ENCODE measurements at regions not wholly inside any gene's neighbourhood (a gene's known extent, or its start where the extent isn't known, plus 50 kb on each side); places are given as distances from the start of the nearest gene placed in this dataset.

- TF ChIP-seq HNF1A (IDR thresholded peaks at IDR 0.05; ENCODE audit: low read depth) (no peak), HNF1A (CRISPR knock-in tag; IDR thresholded peaks at IDR 0.05; ENCODE audit: borderline replicate concordance) (no peak), SNAI1 (CRISPR knock-in tag; IDR thresholded peaks at IDR 0.05; ENCODE audit: borderline replicate concordance) (no peak), ZNF318 (CRISPR knock-in tag; IDR thresholded peaks at IDR 0.05) (no peak)
These were observed 251.7 kb upstream of the WWC1 start (continued) for GRCh38 chr5:168039566-168040248.
